ENCODE measurements at regions not wholly inside any gene's neighbourhood (a gene's known extent, or its start where the extent isn't known, plus 50 kb on each side); places are given as distances from the start of the nearest gene placed in this dataset.

- no peak for TF ChIP-seq CTCF (IDR thresholded peaks at IDR 0.05)
- TF ChIP-seq POLR2AphosphoS5 (IDR thresholded peaks at IDR 0.05) = no peak
- no peak for TF ChIP-seq EP300 (IDR thresholded peaks at IDR 0.05)
Observed at GRCh38 chr15:99508311-99508645, 57.5 kb upstream of the MEF2A start.

All from stomach (tissue), 4 donors.